Breast epithelium (tissue), 4 donors: ENCODE measurements at regions not wholly inside any gene's neighbourhood (a gene's known extent, or its start where the extent isn't known, plus 50 kb on each side); places are given as distances from the start of the nearest gene placed in this dataset.

Experiments used
- DNase-seq, 2 donors: peaks; one replicate each; pipeline ENCODE4 v3.0.0-alpha.2; 2019; ENCODE audit warnings: low spot score in 2 of 2
- H3K27ac ChIP-seq, 2 donors: fragments of 200-600 bp; sonication (generic) in 1 of 2; one replicate each; pipeline ENCODE4 v1.5.1; 2016 to 2019; ENCODE audit warnings: mild to moderate bottlenecking in 1 of 2
- H3K27me3 ChIP-seq, 2 donors: fragments of 200-600 bp; sonication (generic) in 1 of 2; one replicate each; pipeline versions ENCODE4 v1.5.1 to v1.6.0; 2017 to 2019; ENCODE audit warnings: control low read depth in 1 of 2, mild to moderate bottlenecking in 1 of 2
- H3K36me3 ChIP-seq: fragments of 200-600 bp; one replicate; pipeline ENCODE4 v1.5.1; 2019
- H3K4me1 ChIP-seq, 2 donors: fragments of 200-600 bp; sonication (generic); one replicate each; pipeline ENCODE4 v1.5.1; 2016 to 2019; ENCODE audit warnings: control low read depth in 1 of 2
- H3K4me3 ChIP-seq, 3 donors: fragments of 200-600 bp; sonication (generic); 1 replicate in 2 of 3; 2 replicates in 1 of 3; pipeline ENCODE4 v1.5.1; 2016 to 2019; ENCODE audit warnings: mild to moderate bottlenecking in 3 of 3, moderate library complexity in 2 of 3
- H3K9me3 ChIP-seq, 2 donors: fragments of 200-600 bp; sonication (generic) in 1 of 2; one replicate each; pipeline ENCODE4 v1.5.1; 2016 to 2019; ENCODE audit warnings: control low read depth in 1 of 2
- CTCF ChIP-seq, 3 donors: fragments of 450-650 bp; IDR thresholded peaks; one replicate each; pipeline ENCODE4 v1.5.1; 2016 to 2017; ENCODE audit warnings: antibody characterized with exemption in 3 of 3, mild to moderate bottlenecking in 3 of 3, moderate library complexity in 3 of 3
- POLR2A ChIP-seq: fragments of 450-650 bp; IDR thresholded peaks from one replicate; pipeline ENCODE4 v1.6.1; 2016; ENCODE audit warnings: antibody characterized with exemption, mild to moderate bottlenecking, moderate library complexity
- POLR2AphosphoS5 ChIP-seq, 3 donors: sonication (generic); formaldehyde crosslinking; IDR thresholded peaks; one replicate each; pipeline ENCODE4 v1.6.1; 2017; ENCODE audit warnings: antibody characterized with exemption in 3 of 3
- intact Hi-C: fragments of 100-400 bp; cut with DNase I; formaldehyde crosslinking; loops from one replicate; pipeline ENCODE4 v1.15.1; 2023; ENCODE audit warnings: low total_unique reads

DNA sequence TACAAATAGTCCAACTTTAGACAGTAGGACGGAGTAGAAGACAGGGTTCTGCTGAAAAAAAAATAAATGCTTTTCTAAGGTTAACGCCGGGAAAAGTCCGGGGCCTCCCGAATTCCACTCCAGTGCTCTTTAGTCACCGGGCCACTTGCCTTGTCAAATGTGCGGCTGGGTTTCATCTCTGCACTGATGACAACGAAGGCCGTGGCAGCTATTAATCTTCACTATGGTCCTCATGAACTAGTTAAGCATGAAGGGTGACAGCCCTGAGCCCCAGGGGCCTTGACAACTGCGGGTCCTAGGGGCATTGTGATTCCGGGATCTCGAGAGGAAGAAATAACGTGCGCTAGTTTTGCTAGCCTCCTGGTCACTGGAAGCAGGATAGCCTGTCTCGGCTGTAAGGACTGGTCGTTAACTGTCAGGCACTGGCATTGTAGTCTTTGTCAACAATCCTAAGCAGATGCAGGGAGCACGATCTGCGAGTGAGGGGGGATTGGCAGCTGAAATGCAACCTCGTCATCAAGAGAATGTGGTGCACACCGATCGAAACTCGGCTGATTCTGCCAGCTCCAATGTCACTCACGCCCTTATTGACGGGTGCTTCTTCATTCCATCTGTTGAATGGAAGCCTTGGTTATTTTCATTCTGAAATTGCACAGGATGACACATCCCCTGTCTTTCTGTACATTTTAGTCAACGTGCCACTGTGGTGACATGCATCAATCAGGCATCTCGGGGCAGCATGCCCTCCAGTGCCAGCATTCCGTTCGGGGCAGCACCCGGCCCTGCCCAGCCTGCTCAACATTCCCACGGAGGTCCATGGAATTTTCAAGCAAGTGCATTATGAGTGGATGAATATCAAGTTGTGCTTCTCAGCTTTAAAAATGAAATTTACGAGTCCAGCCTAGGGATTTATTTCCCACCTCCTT is 51.6 kb upstream of the MGMT start:
- Histone ChIP-seq H3K36me3 (no peaks in the 10 kb centered on the region), H3K4me3 (no peak overlapping the region), H3K9me3 (no peaks in the 10 kb centered on the region), H3K27ac (no peak overlapping the region), H3K27me3 (peaks cover 0 to 6% of the 10 kb centered on the region in 2 donors), H3K4me1 (no peaks in the 10 kb centered on the region)
- intact Hi-C loops = no loop called here
- no peak for DNase-seq
- no peak for TF ChIP-seq POLR2AphosphoS5 (IDR thresholded peaks at IDR 0.05)
- no peak for TF ChIP-seq CTCF (IDR thresholded peaks at IDR 0.05)
- TF ChIP-seq POLR2A = no peak

DNA sequence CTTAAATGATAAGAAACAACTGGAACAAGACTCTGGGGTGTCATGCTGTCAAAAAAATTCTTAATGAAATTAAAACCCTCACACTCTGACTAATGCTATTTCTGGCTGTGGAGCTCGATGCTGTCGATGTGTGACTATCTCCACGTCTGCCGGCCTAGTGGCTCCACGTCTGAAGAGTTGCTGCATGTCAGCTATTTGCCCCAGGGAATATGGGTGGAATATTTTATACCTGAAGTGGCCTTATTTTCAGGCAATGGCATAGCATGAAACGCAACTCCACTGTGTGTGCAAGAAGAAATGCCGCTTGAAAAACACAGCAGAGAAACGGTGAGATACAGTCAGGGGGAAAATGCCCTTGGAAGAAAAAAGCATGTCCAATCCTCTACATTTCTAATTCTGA is 50.9 kb upstream of the MGMT start:
- Histone ChIP-seq H3K9me3 (no peaks in the 10 kb centered on the region), H3K4me1 (no peaks in the 10 kb centered on the region), H3K27ac (no peak overlapping the region), H3K4me3 (no peak overlapping the region), H3K27me3 (peaks cover 0 to 6% of the 10 kb centered on the region in 2 donors), H3K36me3 (no peaks in the 10 kb centered on the region)
- DNase-seq = no peak
- intact Hi-C loops = no loop called here
- no peak for TF ChIP-seq POLR2AphosphoS5 (IDR thresholded peaks at IDR 0.05)
- no peak for TF ChIP-seq CTCF (IDR thresholded peaks at IDR 0.05)
- TF ChIP-seq POLR2A = no peak

DNA sequence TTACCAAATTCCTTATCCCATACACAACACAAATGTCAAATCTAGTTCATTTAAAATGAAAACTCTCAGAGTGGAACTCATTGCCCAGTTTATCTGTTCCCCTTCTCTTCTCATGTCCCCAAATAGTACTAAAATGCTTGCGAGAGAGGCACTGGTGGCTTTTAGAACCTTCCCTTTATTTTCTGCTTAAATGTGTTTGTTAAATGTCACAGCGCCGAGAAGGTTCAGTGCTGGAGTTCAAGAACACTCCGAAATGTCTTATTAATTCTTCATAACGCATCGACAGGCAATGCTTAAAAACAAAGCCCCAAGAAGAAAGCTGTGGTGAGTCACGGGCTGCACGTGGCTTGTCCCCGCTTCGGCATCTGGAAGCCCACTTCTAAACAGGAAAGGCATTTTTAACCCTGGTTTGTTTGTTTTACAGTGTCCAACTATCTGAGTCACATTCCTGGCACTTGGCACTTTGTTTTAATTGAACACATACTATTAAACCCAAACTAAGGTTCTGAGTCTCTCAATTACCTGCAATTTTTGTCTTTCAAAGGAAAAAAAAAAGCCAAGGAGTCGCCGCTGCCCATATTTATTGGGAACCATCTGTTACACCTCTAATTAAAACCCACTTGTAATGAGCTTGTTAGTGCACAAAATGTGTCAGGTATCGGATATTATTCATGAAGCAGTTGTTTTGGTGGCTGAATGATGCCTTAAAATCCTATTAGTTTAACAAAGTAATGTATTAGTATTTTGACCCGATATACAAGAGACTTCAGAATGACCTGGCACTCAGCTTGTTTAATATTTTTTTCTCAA is 49.9 kb upstream of the MGMT start:
- intact Hi-C loops = no loop called here
- H3K27ac ChIP-seq = no peak overlapping the region
- no peaks in the 10 kb centered on the region for H3K36me3 ChIP-seq
- TF ChIP-seq CTCF (IDR thresholded peaks at IDR 0.05) = no peak
- no peak for TF ChIP-seq POLR2A
- no peak for TF ChIP-seq POLR2AphosphoS5 (IDR thresholded peaks at IDR 0.05)
- DNase-seq = no peak
- no peaks in the 10 kb centered on the region for H3K9me3 ChIP-seq
- no peak overlapping the region for H3K4me3 ChIP-seq
- H3K27me3 ChIP-seq = peaks cover 0 to 6% of the 10 kb centered on the region in 2 donors
- H3K4me1 ChIP-seq = no peaks in the 10 kb centered on the region
